ENCODE measurements at regions not wholly inside any gene's neighbourhood (a gene's known extent, or its start where the extent isn't known, plus 50 kb on each side); places are given as distances from the start of the nearest gene placed in this dataset.

- no peak for DNase-seq
- CTCF ChIA-PET, result no interaction called here
- Mint-ChIP-seq H3K4me3 (no peak overlapping the region), H3K9me3 (no peaks in the 10 kb centered on the region), H3K36me3 (ENCODE audit: low read depth) (no peaks in the 10 kb centered on the region), H3K4me1 (no peaks in the 10 kb centered on the region), H3K27me3 (no peaks in the 10 kb centered on the region), H3K27ac (no peak overlapping the region)
- POLR2A ChIA-PET, result interaction anchor here (1.1 kb wide), 1 partner anchor 25 kb away, joined by 5 read pairs; no protein-coding TSS in a partner anchor
These were observed 348.5 kb downstream of the TGFB2 start for GRCh38 chr1:218693599-218693998.

DNA sequence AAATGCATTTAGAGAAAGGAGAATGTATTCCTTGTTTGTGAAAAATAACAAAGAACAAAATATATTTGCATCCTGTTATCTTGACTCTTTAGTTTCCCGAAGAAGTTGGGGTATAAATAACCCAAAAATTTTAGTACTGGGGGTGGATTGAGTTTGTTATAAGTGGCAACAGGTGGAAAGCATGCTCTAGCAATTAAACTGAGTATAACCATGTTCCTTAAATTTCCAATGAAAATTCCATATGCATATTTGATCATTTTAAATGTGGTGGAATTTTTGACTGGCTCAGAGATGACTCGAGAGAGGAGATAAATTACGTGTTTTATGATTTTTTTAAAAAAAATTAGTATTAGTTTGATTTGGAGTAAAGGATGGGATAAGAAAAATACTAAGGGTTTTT, 348.9 kb downstream of the TGFB2 start:
- ChIA-PET CTCF (no interaction called here), POLR2A (interaction anchor here (1.1 kb wide), 1 partner anchor 25 kb away, joined by 5 read pairs; no protein-coding TSS in a partner anchor)
- Mint-ChIP-seq H3K9me3 (no peaks in the 10 kb centered on the region), H3K4me1 (no peaks in the 10 kb centered on the region), H3K4me3 (no peak overlapping the region), H3K36me3 (ENCODE audit: low read depth) (no peaks in the 10 kb centered on the region), H3K27me3 (no peaks in the 10 kb centered on the region), H3K27ac (no peak overlapping the region)
- DNase-seq, result no peak

GRCh38 chr1:218694636-218695035, 349.5 kb downstream of the TGFB2 start:
- no peak for DNase-seq
- POLR2A ChIA-PET, result no interaction called here
- no peak overlapping the region for H3K4me3 Mint-ChIP-seq
- H3K9me3 Mint-ChIP-seq, result no peaks in the 10 kb centered on the region
- no peaks in the 10 kb centered on the region for H3K4me1 Mint-ChIP-seq
- H3K36me3 Mint-ChIP-seq (ENCODE audit: low read depth), result no peaks in the 10 kb centered on the region
- H3K27ac Mint-ChIP-seq, result no peak overlapping the region
- CTCF ChIA-PET, result no interaction called here
- H3K27me3 Mint-ChIP-seq, result no peaks in the 10 kb centered on the region

GRCh38 chr1:218695525-218695924, 350.4 kb downstream of the TGFB2 start:
- no peaks in the 10 kb centered on the region for H3K36me3 Mint-ChIP-seq (ENCODE audit: low read depth)
- H3K9me3 Mint-ChIP-seq, result no peaks in the 10 kb centered on the region
- H3K4me1 Mint-ChIP-seq, result no peaks in the 10 kb centered on the region
- no peak overlapping the region for H3K4me3 Mint-ChIP-seq
- no peak for DNase-seq
- H3K27ac Mint-ChIP-seq, result no peak overlapping the region
- CTCF ChIA-PET, result no interaction called here
- POLR2A ChIA-PET, result no interaction called here
- no peaks in the 10 kb centered on the region for H3K27me3 Mint-ChIP-seq

DNA sequence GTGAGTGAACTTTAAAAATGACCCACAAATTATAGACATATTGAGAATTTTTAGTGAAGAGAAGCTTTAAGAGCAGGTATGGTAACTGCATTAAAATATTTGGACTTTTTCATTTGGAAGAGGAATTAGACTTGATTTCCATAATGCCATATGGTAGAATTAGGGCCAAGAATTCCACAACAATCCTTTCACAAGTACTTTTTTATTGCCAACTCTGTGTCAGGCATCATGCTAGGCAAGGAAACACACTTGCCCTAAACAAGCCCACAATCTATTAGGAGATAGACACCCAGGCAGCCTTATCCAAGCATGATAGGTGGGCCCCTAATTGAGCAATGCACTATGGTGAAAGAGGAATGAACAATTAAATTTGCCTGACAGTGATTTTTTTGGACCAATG, 353.0 kb downstream of the TGFB2 start:
- Mint-ChIP-seq H3K36me3 (ENCODE audit: low read depth) (no peaks in the 10 kb centered on the region), H3K4me1 (no peaks in the 10 kb centered on the region), H3K27ac (no peak overlapping the region), H3K9me3 (no peaks in the 10 kb centered on the region), H3K27me3 (no peaks in the 10 kb centered on the region), H3K4me3 (no peak overlapping the region)
- ChIA-PET POLR2A (no interaction called here), CTCF (no interaction called here)
- DNase-seq, result no peak

GRCh38 chr1:218699421-218699820, 354.3 kb downstream of the TGFB2 start:
- Mint-ChIP-seq H3K4me3 (no peak overlapping the region), H3K4me1 (no peaks in the 10 kb centered on the region), H3K36me3 (ENCODE audit: low read depth) (no peaks in the 10 kb centered on the region), H3K27me3 (no peaks in the 10 kb centered on the region), H3K9me3 (no peaks in the 10 kb centered on the region), H3K27ac (no peak overlapping the region)
- DNase-seq, result no peak
- ChIA-PET POLR2A (no interaction called here), CTCF (no interaction called here)

- H3K4me3 Mint-ChIP-seq, result no peak overlapping the region
- H3K27ac Mint-ChIP-seq, result no peak overlapping the region
- H3K36me3 Mint-ChIP-seq (ENCODE audit: low read depth), result no peaks in the 10 kb centered on the region
- no peaks in the 10 kb centered on the region for H3K27me3 Mint-ChIP-seq
- ChIA-PET POLR2A (no interaction called here), CTCF (no interaction called here)
- no peaks in the 10 kb centered on the region for H3K4me1 Mint-ChIP-seq
- no peaks in the 10 kb centered on the region for H3K9me3 Mint-ChIP-seq
- DNase-seq, result no peak
These were observed 354.7 kb downstream of the TGFB2 start for GRCh38 chr1:218699865-218700264.

GRCh38 chr1:218700666-218701065, 355.5 kb downstream of the TGFB2 start:
- CTCF ChIA-PET, result no interaction called here
- no peaks in the 10 kb centered on the region for H3K27me3 Mint-ChIP-seq
- no peaks in the 10 kb centered on the region for H3K36me3 Mint-ChIP-seq (ENCODE audit: low read depth)
- no peak overlapping the region for H3K27ac Mint-ChIP-seq
- no peaks in the 10 kb centered on the region for H3K4me1 Mint-ChIP-seq
- H3K9me3 Mint-ChIP-seq, result no peaks in the 10 kb centered on the region
- H3K4me3 Mint-ChIP-seq, result no peak overlapping the region
- POLR2A ChIA-PET, result no interaction called here
- no peak for DNase-seq

GRCh38 chr1:218701131-218701530, 356.0 kb downstream of the TGFB2 start:
- Mint-ChIP-seq H3K9me3 (no peaks in the 10 kb centered on the region), H3K27me3 (no peaks in the 10 kb centered on the region), H3K4me3 (no peak overlapping the region), H3K4me1 (no peaks in the 10 kb centered on the region), H3K36me3 (ENCODE audit: low read depth) (no peaks in the 10 kb centered on the region), H3K27ac (no peak overlapping the region)
- no peak for DNase-seq
- POLR2A ChIA-PET, result no interaction called here
- CTCF ChIA-PET, result no interaction called here

- POLR2A ChIA-PET, result no interaction called here
- no peaks in the 10 kb centered on the region for H3K4me1 Mint-ChIP-seq
These were observed 357.6 kb downstream of the TGFB2 start for GRCh38 chr1:218702775-218703174.

GRCh38 chr1:218703836-218704235, 358.7 kb downstream of the TGFB2 start:
- H3K27ac Mint-ChIP-seq, result no peak overlapping the region
- CTCF ChIA-PET, result no interaction called here
- H3K4me1 Mint-ChIP-seq, result no peaks in the 10 kb centered on the region
- POLR2A ChIA-PET, result no interaction called here
- H3K4me3 Mint-ChIP-seq, result no peak overlapping the region
- no peaks in the 10 kb centered on the region for H3K27me3 Mint-ChIP-seq
- H3K36me3 Mint-ChIP-seq (ENCODE audit: low read depth), result no peaks in the 10 kb centered on the region
- no peak for DNase-seq
- H3K9me3 Mint-ChIP-seq, result no peaks in the 10 kb centered on the region

More at GRCh38 chr1:218702775-218703174, 357.6 kb downstream of the TGFB2 start:
- Mint-ChIP-seq H3K27ac (no peak overlapping the region), H3K9me3 (no peaks in the 10 kb centered on the region), H3K27me3 (no peaks in the 10 kb centered on the region), H3K4me3 (no peak overlapping the region), H3K36me3 (ENCODE audit: low read depth) (no peaks in the 10 kb centered on the region)
- CTCF ChIA-PET, result no interaction called here
- no peak for DNase-seq

- Mint-ChIP-seq H3K27me3 (no peaks in the 10 kb centered on the region), H3K9me3 (no peaks in the 10 kb centered on the region), H3K4me1 (no peaks in the 10 kb centered on the region), H3K27ac (no peak overlapping the region), H3K36me3 (ENCODE audit: low read depth) (no peaks in the 10 kb centered on the region), H3K4me3 (no peak overlapping the region)
- DNase-seq, result no peak
- CTCF ChIA-PET, result no interaction called here
- POLR2A ChIA-PET, result no interaction called here
These were observed 360.3 kb downstream of the TGFB2 start for GRCh38 chr1:218705391-218705790.

GRCh38 chr1:218705911-218706893, 361.1 kb downstream of the TGFB2 start:
- Mint-ChIP-seq H3K4me1 (no peaks in the 10 kb centered on the region), H3K27ac (no peak overlapping the region), H3K36me3 (ENCODE audit: low read depth) (no peaks in the 10 kb centered on the region), H3K27me3 (no peaks in the 10 kb centered on the region), H3K4me3 (no peak overlapping the region), H3K9me3 (no peaks in the 10 kb centered on the region)
- POLR2A ChIA-PET, result no interaction called here
- no peak for DNase-seq
- CTCF ChIA-PET, result no interaction called here

DNA sequence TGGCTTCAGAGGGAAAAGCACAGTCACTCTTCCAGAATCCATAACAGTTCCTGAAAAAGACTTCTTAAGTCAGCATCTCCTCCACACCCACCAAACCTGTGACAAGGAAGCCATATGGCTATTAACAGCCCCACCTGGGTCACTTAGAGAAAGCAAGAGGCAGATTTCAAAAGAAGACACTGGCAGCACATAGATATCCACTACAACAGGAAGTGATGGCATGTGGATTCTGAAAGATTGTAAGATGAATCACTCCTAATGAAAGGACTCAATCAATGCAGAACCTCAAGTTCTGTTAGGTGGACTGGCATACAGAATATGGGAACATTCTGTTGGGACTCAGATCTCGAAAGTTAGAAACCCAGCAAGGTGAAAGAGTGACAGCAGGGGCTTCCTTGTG, 365.9 kb downstream of the TGFB2 start:
- Mint-ChIP-seq H3K4me3 (no peak overlapping the region), H3K4me1 (no peaks in the 10 kb centered on the region)
- POLR2A ChIA-PET, result no interaction called here

More for the DNA sequence above, 365.9 kb downstream of the TGFB2 start:
- Mint-ChIP-seq H3K27ac (no peak overlapping the region), H3K27me3 (no peaks in the 10 kb centered on the region), H3K9me3 (peaks cover 2% of the 10 kb centered on the region), H3K36me3 (ENCODE audit: low read depth) (no peaks in the 10 kb centered on the region)
- no peak for DNase-seq
- CTCF ChIA-PET, result no interaction called here
